Neural progenitor cell (in vitro differentiated cells): ENCODE measurements at regions not wholly inside any gene's neighbourhood (a gene's known extent, or its start where the extent isn't known, plus 50 kb on each side); places are given as distances from the start of the nearest gene placed in this dataset.

Experiments used
- EZH2 ChIP-seq: fragments of 200-600 bp; sonication (generic); IDR thresholded peaks from 2 replicates; pipeline ENCODE4 v1.6.1; 2017; ENCODE audit warnings: antibody characterized with exemption, mild to moderate bottlenecking, moderate library complexity
- TF ChIP-seq, protein P1 (sequence below): fragments of 200-600 bp; sonication (generic); IDR thresholded peaks from 2 replicates; pipeline ENCODE4 v1.5.1; 2017; ENCODE audit warnings: antibody characterized with exemption, mild to moderate bottlenecking

DNA sequence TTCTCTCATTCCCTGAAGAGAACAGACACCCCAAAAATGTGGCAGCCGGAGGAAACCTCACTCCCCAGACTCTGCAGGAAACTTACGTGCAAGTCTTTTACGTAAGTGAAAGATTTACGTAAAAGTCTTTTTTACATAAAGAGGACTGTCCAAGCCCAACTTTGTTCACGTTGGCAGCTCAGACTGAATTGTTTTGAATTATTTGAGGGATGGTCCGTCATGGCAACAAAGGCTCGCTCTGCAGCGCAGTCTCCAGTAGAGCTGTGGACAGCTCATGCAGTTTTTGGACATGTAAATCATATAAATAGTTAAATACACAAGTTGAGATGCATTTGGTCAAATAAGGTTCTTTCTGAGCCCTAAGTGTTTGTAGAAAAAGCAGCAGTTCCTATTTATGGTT lies 394.8 kb downstream of the QKI start:
- TF ChIP-seq, protein P1, sequence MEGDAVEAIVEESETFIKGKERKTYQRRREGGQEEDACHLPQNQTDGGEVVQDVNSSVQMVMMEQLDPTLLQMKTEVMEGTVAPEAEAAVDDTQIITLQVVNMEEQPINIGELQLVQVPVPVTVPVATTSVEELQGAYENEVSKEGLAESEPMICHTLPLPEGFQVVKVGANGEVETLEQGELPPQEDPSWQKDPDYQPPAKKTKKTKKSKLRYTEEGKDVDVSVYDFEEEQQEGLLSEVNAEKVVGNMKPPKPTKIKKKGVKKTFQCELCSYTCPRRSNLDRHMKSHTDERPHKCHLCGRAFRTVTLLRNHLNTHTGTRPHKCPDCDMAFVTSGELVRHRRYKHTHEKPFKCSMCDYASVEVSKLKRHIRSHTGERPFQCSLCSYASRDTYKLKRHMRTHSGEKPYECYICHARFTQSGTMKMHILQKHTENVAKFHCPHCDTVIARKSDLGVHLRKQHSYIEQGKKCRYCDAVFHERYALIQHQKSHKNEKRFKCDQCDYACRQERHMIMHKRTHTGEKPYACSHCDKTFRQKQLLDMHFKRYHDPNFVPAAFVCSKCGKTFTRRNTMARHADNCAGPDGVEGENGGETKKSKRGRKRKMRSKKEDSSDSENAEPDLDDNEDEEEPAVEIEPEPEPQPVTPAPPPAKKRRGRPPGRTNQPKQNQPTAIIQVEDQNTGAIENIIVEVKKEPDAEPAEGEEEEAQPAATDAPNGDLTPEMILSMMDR: no peak
- TF ChIP-seq EZH2: no peak
